CD4-positive, alpha-beta T cell treated with Interleukin-15 for 1 hour (primary cell): ENCODE measurements at regions not wholly inside any gene's neighbourhood (a gene's known extent, or its start where the extent isn't known, plus 50 kb on each side); places are given as distances from the start of the nearest gene placed in this dataset.
"Not testable (repeated sequence)": the region's sequence is repeated elsewhere in the genome, so short reads cannot be mapped to it uniquely, and the experiment has no call there.

Source experiments
- DNase-seq: peaks from one replicate; pipeline ENCODE4 v3.0.0-alpha.2; 2020

DNA sequence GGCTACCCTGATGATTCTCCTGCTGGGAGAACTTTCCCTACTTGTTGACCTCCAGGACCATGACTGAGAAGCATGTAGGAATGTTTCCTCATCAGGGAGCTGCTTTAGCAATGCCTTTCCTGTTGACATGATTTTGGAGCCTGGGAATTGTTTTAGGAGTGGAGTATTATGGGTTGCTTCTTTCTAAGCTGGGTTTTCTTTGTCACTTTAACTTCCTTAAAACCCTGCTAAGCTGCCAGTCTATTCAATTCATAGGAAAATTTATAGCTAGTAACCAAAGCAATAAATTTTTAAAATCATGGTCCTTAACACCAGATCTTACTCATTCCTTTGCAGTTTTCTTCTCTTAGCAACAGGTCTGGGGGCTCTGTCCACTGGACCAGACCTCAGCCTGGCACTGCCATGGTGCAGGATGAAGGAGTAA, 125.6 kb upstream of the TACR1 start:
- DNase-seq: no peak

DNA sequence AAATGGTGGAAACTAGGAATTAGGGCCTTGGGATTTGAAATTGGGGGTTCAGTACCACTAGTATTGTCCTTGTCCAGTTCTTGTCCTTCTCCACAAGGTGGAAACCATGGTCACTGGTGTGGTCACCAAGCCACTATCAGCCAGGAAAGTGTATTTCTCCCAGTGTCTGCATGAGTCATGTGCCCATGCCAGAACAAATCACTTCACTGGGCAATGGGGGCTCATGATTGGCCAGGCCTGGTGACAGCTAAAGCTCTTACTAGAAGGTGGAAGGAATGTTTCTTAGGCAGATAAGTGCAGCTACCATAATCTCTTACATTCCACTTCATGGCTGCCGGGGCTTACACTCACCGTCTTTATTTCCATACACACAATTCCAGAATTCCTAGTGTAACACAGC, 124.8 kb upstream of the TACR1 start:
- no peak for DNase-seq

DNA sequence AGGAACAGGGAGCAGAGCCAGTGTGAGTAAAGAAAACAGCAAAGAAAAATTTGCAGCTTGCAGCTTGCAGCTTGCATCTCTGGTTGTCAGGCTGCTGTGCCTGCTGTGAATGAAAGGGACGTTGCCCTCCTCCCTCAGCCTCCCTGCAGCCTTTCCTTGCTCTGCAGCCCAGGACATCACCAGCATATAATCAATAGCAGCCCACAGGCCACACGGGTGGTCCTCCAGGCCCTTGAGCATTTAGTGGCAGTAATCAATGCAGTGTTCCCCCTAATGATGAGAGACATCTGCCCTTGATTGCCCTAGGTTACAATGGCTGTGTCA, 122.2 kb upstream of the TACR1 start:
- no peak for DNase-seq

GRCh38 chr2:75320898-75321598, 121.7 kb upstream of the TACR1 start:
- no peak for DNase-seq

DNA sequence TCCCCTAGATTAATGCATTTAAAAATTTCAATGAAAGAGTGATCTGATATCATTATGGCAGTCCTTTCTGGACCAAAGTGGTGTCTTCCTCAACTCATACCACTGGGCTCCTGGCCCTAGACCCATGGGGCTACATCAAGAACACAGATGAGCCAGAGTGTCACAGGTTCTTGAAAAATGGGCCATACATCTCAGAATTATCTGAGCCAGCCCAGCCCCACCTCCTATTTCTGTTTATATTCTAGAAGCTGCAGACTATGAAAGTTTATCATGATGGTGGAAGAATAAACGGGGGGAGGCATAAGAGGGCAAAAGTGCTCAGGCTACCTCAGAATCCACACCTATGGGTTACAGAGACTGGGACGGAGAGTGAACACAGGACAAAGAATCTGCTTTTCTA, 120.6 kb upstream of the TACR1 start:
- no peak for DNase-seq

GRCh38 chr2:75317802-75318201, 118.5 kb upstream of the TACR1 start:
- DNase-seq: no peak

- no peak for DNase-seq
Measured at GRCh38 chr2:75317316-75317715, 118.0 kb upstream of the TACR1 start.

GRCh38 chr2:75315436-75315835, 116.1 kb upstream of the TACR1 start:
- no peak for DNase-seq

GRCh38 chr2:75311993-75312392, 112.7 kb upstream of the TACR1 start:
- peak; percentile 40 for DNase-seq

- no peak for DNase-seq
Measured at GRCh38 chr2:75311521-75311920, 112.2 kb upstream of the TACR1 start.

- no peak for DNase-seq
Measured at GRCh38 chr2:75310876-75311275, 111.6 kb upstream of the TACR1 start.

DNA sequence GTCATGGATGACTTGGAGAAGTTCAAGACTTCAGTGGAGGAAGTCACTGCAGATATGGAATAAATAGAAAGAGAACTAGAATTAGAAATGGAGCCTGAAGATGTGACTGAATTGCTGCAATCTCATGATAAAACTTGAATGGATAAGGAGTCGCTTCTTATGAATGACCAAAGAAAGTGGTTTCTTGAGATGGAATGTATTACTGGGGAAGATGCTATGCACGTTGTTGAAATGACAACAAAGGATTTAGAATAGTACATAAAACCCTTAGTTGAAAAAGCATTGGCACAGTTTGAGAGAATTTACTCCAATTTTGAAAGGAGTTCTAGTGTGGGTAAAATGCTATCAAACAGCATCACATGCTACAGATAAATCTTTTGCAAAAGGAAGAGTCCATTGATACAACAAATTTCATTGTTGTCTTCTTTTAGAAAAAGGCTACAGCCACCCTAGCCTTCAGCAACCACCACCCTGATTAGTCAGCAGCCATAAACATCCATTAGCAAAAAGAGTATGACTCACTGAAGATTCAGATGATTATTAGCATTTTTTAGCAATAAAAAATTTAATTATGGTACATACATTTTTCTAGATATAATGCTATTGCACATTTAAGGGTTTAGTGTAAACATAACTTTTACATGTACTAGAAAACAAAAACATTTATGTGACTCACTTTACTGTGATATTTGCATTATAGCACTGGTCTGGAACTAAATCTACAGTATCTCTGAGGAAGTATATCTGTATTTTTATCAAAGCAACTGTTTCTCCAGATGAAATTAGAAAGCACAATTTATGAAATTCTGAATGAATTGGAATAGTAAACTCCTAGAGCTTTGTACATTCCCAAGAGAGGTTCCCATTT, 110.5 kb upstream of the TACR1 start:
- DNase-seq: no peak

GRCh38 chr2:75303227-75303626, 103.9 kb upstream of the TACR1 start:
- no peak for DNase-seq

- DNase-seq: no peak
Measured at GRCh38 chr2:75294362-75294761, 95.0 kb upstream of the TACR1 start.

DNA sequence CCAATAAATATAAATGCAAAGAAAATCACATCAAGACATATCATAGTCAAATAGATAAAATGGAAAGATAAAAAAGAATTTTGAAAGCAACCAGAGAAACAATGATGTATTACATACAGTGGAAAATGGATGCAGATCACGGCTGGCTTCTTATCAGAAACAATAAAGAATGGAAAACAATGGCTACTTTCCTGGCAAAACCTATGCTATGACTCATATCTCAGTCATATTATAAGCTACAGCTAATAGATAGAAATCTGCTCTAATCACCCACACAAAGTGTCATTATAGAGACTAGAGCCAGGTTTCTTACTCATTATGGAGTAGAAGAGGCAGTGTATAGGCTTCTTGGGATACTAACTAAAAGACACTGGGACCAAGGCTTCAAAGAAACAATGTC, 93.5 kb upstream of the TACR1 start:
- DNase-seq: no peak

GRCh38 chr2:75290600-75291150, 91.4 kb upstream of the TACR1 start:
- no peak for DNase-seq

DNA sequence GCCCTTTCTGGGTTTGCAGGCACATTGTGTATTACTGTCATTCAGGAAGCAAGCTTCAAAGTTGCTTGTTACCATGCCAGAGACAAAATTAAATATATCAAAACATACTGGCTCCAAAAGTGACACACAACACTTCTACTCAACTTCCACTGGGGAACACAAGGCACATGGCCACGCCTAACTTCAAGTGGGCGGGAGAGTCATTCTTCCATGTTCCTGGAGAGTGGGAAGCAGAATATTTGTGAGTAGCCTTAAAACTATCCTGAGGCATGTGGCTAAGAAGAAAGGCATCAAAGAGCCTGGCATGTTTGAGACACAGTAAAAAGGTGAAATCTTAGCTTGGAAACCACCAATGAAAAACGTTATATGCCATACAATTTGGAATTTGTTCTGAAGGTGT, 90.5 kb upstream of the TACR1 start:
- DNase-seq: no peak

DNA sequence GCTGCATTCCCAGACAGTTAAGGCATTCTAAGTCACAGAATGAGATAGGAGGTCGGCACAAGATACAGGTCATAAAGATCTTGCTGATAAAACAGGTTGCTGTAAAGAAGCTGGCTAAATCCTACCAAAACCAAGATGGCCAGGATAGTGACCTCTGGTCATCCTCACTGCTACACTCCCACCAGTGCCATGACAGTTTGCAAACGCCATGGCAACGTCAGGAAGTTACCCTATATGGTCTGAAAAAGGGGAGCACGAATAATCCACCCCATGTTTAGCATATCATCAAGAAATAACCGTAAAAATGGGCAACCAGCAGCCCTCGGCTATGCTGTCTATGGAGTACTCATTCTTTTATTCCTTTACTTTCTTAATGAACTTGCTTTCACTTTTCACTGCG, 89.9 kb upstream of the TACR1 start:
- DNase-seq: not testable (repeated sequence)

- no peak for DNase-seq
Measured at GRCh38 chr2:75288760-75289159, 89.4 kb upstream of the TACR1 start.

DNA sequence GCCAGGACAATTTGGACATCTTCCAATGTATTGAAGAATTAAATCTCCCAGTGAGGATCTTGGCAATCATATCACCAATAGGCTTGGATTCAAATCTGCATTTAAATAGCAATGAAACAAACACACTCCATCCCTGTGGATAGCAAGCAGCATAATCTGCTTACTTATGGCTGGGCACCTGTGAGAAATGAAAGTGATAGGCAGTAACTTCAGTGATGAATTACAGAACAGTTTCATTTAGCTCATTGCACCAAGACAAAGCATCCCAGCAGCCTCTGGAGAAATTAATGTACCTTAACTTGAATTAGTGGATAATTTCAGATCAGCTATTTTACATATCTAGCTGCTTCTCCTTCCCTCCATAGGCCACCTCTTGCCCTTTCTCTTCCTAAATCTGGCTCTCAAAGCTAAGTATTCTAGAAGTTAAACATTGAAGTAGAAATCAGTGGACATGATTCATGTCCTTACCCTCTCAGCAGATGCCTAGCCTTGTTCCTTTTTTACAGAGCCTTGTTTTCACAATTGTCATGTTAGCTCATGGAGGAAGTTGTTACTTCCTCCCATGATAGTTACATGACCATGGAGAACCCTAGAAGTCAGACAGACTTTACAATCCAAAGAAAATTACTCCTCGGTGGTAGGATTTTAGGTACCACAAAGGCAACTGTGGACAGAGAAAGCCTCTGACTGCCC, 88.5 kb upstream of the TACR1 start:
- no peak for DNase-seq

DNA sequence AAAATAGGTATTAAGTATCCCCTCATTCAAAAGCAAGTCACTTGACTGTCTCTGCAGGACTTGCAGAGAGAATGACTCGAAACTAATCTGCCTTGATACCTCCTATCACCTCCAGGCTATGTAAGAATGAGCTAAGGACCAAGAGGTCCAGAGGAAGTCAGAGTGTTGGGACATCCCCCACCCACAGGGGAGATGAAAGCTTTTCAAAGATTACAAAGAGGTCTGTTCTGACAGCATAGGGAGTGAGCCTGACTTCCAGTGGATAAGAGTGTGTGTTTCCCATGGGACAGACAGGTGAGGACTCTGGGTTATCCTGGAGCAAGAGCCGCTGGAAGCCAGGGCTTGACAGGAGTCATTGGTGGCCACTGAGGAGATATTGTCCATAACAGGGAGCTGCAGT, 85.0 kb upstream of the TACR1 start:
- DNase-seq: no peak

GRCh38 chr2:75278821-75279379, 79.6 kb upstream of the TACR1 start:
- DNase-seq: no peak

GRCh38 chr2:75278314-75278713, 79.0 kb upstream of the TACR1 start:
- DNase-seq: no peak
